A673 (cell line): ENCODE measurements at regions not wholly inside any gene's neighbourhood (a gene's known extent, or its start where the extent isn't known, plus 50 kb on each side); places are given as distances from the start of the nearest gene placed in this dataset.

Source experiments
- BruUV-seq: library from RNA; stranded (reverse); fragments of 400-500 nt; replicated peaks from 2 replicates; lab custom pipeline; 2021; lab: Mats Ljungman, UMichigan
- CTCF ChIA-PET: fragments of 300-600 bp; sonication (Branson Sonifier 250); formaldehyde crosslinking; loops from one replicate; lab custom pipeline; 2022; ENCODE audit warnings: antibody characterized with exemption; lab: Charles Lee
- POLR2A ChIA-PET: fragments of 300-600 bp; sonication (Branson Sonifier 250); formaldehyde crosslinking; loops from one replicate; lab custom pipeline; 2022; ENCODE audit warnings: antibody characterized with exemption; ENCODE audit not compliant: low non-redundant PET; lab: Charles Lee
- DNase-seq: peaks from one replicate; pipeline ENCODE4 v3.0.0-alpha.2; 2015; ENCODE audit warnings: low spot score
- H3K27ac ChIP-seq: fragments of 200-600 bp; sonication (generic); 2 replicates; pipeline ENCODE4 v1.5.1; 2016; ENCODE audit warnings: mixed run types, low read depth, mild to moderate bottlenecking, mixed read lengths, antibody characterized with exemption, low read length; ENCODE audit not compliant: poor library complexity, severe bottlenecking
- H3K27me3 ChIP-seq: fragments of 200-600 bp; sonication (generic); replicated peaks from 2 replicates; pipeline ENCODE4 v1.6.1; 2017; ENCODE audit warnings: mixed run types, low read depth, mild to moderate bottlenecking, mixed read lengths, antibody characterized with exemption, low read length; ENCODE audit not compliant: insufficient read depth, poor library complexity
- H3K36me3 ChIP-seq: fragments of 200-600 bp; sonication (generic); 2 replicates; pipeline ENCODE4 v1.6.1; 2016; ENCODE audit warnings: mixed run types, mild to moderate bottlenecking, mixed read lengths, antibody characterized with exemption, low read length; ENCODE audit not compliant: insufficient read depth, poor library complexity, severe bottlenecking
- H3K4me1 ChIP-seq: fragments of 200-600 bp; sonication (generic); 2 replicates; pipeline ENCODE4 v1.6.1; 2017; ENCODE audit warnings: mixed run types, mild to moderate bottlenecking, mixed read lengths, antibody characterized with exemption, low read length; ENCODE audit not compliant: insufficient read depth, poor library complexity, severe bottlenecking
- H3K4me3 ChIP-seq: fragments of 200-600 bp; sonication (generic); 2 replicates; pipeline ENCODE4 v1.5.1; 2016; ENCODE audit warnings: low read depth, mixed run types, mild to moderate bottlenecking, mixed read lengths, low read length; ENCODE audit not compliant: poor library complexity, severe bottlenecking
- H3K9me3 ChIP-seq: fragments of 200-600 bp; sonication (generic); 2 replicates; pipeline ENCODE4 v1.6.1; 2016; ENCODE audit warnings: mixed run types, low read depth, mild to moderate bottlenecking, mixed read lengths, antibody characterized with exemption, low read length; ENCODE audit not compliant: poor library complexity, severe bottlenecking
- CTCF ChIP-seq: fragments of 300-800, 200-600 bp; sonication (generic); conservative IDR thresholded peaks from 2 replicates; pipeline ENCODE4 v1.5.1; 2017; ENCODE audit warnings: low read depth, mild to moderate bottlenecking, antibody characterized with exemption, low read length, moderate library complexity, mixed read lengths
- EZH2 ChIP-seq: fragments of 200-600 bp; sonication (generic); IDR thresholded peaks from 2 replicates; pipeline ENCODE4 v1.6.1; 2017; ENCODE audit warnings: borderline replicate concordance, low read depth, mild to moderate bottlenecking, mixed read lengths, antibody characterized with exemption, low read length; ENCODE audit not compliant: poor library complexity, severe bottlenecking
- intact Hi-C: fragments of 100-400 bp; cut with micrococcal nuclease; formaldehyde crosslinking; loops from one replicate; pipeline ENCODE4 v1.10.0; 2022; ENCODE audit not compliant: unreplicated experiment

DNA sequence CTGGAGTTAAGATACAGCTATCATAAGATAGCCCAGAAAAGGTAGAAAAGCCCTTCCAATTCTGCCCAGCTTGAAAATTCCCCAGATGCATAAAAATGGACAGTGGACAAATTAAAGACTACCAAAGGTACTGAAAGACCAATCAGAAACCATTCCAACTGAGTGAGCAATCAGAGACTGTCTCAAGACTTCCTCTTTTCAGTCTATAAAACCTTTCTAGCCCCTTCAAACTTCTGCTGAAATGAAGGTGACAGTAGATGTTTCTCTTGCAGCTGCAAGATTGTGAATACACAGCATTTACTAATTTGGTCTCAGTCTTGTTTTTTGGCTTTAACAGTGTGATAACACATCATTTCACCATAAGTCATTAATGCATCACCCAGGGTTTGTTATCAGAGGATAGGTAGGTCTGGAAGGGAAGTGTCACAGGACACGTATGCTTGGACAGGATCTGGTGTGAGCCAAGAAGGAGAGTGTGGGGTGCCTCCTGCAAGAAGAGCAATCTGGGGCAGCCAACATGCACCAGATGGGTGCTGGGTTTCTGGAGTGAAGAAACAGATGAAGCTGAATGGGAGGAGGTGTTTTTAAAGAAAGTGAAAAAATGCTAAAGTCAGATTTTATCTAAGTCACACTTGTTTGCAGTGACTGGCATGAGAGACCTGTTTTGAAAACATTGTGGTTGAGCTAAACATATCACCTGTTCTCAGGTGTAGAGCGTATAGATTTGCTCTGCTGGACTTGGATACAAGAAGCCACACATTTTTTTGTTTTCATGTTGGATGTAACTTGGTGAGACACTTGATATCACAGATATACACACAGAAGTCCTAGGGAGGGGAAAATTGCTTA is 75.3 kb upstream of the DDX18 start:
- no TSS peak for BruUV-seq
- POLR2A ChIA-PET: no interaction called here
- TF ChIP-seq CTCF: no peak
- no peak for TF ChIP-seq EZH2
- Histone ChIP-seq H3K27ac (no peak overlapping the region), H3K36me3 (no peaks in the 10 kb centered on the region), H3K4me1 (no peaks in the 10 kb centered on the region), H3K4me3 (no peak overlapping the region), H3K9me3 (no peaks in the 10 kb centered on the region), H3K27me3 (no peaks in the 10 kb centered on the region)
- DNase-seq: no peak
- CTCF ChIA-PET: no interaction called here
- intact Hi-C loops: no loop called here

DNA sequence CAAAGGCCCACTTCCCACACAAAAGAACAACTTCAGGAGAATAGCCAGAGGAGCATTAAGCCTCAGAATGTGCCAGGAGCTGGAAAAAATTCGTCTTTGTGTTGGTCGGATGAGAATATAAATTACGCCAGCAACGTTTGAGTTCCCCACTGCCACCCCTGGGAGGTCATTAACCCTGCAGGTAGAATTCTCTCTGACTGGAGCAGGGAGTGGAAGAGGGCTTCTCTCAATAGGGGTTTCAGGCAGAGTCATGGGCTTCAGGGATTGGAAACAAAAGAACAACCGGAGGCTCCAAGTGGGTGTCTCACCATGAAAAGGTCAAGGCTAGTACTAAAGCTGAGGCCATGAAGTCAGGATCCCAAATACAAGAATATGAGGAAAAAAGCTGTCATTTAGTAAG is 69.0 kb upstream of the DDX18 start:
- no peak overlapping the region for H3K4me3 ChIP-seq
- H3K9me3 ChIP-seq: no peaks in the 10 kb centered on the region
- H3K36me3 ChIP-seq: no peaks in the 10 kb centered on the region
- BruUV-seq: no TSS peak
- H3K27me3 ChIP-seq: no peaks in the 10 kb centered on the region
- POLR2A ChIA-PET: no interaction called here
- H3K27ac ChIP-seq: no peak overlapping the region
- no peak for DNase-seq
- H3K4me1 ChIP-seq: no peaks in the 10 kb centered on the region
- intact Hi-C loops: no loop called here
- CTCF ChIA-PET: no interaction called here
- no peak for TF ChIP-seq CTCF
- TF ChIP-seq EZH2: no peak

GRCh38 chr2:117755768-117756167 is 58.7 kb upstream of the DDX18 start:
- Histone ChIP-seq H3K4me1 (no peaks in the 10 kb centered on the region), H3K9me3 (no peaks in the 10 kb centered on the region), H3K27me3 (no peaks in the 10 kb centered on the region), H3K36me3 (no peaks in the 10 kb centered on the region), H3K27ac (no peak overlapping the region), H3K4me3 (no peak overlapping the region)
- no peak for DNase-seq
- ChIA-PET POLR2A (no interaction called here), CTCF (no interaction called here)
- intact Hi-C loops: no loop called here
- TF ChIP-seq CTCF (no peak), EZH2 (no peak)
- BruUV-seq: no TSS peak
